OCI-LY3 (cell line): ENCODE measurements at regions not wholly inside any gene's neighbourhood (a gene's known extent, or its start where the extent isn't known, plus 50 kb on each side); places are given as distances from the start of the nearest gene placed in this dataset.

ENCODE experiments used
- EZH2phosphoT487 ChIP-seq: fragments of 200-600 bp; shearing (Covaris generic); IDR thresholded peaks from 2 replicates; pipeline ENCODE4 v1.6.1; 2018; ENCODE audit warnings: antibody characterized with exemption, mixed run types, low read depth
- TF ChIP-seq, protein P1 (sequence below): fragments of 200-600, 300-600 bp; sonication (generic); IDR thresholded peaks from 2 replicates; pipeline ENCODE4 v1.5.1; 2014; ENCODE audit warnings: antibody characterized with exemption, low read length, low read depth

- TF ChIP-seq, protein P1, sequence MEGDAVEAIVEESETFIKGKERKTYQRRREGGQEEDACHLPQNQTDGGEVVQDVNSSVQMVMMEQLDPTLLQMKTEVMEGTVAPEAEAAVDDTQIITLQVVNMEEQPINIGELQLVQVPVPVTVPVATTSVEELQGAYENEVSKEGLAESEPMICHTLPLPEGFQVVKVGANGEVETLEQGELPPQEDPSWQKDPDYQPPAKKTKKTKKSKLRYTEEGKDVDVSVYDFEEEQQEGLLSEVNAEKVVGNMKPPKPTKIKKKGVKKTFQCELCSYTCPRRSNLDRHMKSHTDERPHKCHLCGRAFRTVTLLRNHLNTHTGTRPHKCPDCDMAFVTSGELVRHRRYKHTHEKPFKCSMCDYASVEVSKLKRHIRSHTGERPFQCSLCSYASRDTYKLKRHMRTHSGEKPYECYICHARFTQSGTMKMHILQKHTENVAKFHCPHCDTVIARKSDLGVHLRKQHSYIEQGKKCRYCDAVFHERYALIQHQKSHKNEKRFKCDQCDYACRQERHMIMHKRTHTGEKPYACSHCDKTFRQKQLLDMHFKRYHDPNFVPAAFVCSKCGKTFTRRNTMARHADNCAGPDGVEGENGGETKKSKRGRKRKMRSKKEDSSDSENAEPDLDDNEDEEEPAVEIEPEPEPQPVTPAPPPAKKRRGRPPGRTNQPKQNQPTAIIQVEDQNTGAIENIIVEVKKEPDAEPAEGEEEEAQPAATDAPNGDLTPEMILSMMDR: no peak
- TF ChIP-seq EZH2phosphoT487: no peak
Measured at GRCh38 chr9:81427870-81428269, 261.5 kb downstream of the TLE1 start.
